ENCODE measurements at regions not wholly inside any gene's neighbourhood (a gene's known extent, or its start where the extent isn't known, plus 50 kb on each side); places are given as distances from the start of the nearest gene placed in this dataset.

DNA sequence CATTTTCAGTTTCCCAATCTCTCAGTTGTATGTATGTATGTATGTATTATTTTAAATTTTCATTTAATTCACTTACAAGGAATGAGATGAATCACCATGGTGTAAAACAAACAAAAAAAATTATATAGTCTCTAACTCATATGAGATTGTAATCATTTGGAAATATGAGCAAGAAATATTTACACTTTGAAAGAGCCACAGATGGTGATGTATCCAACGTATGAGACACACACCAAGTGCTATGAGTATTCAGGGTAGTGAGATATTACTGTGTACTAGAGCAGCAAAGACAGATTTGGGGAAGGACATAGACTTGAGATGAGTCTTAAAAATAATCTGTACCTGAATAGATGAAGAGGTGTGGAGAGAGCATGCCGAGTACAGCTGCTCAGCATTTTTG, 1154.4 kb downstream of the RAPGEF2 start:
- no peak overlapping the region for H3K4me3 ChIP-seq (ENCODE audit: low read depth in 1 of 3, low read length in 3 of 3)
- H3K27me3 ChIP-seq (ENCODE audit: control insufficient read depth in 3 of 3, insufficient read depth in 3 of 3, low read length in 3 of 3) = no peaks in the 10 kb centered on the region
- H3K27ac ChIP-seq (ENCODE audit: low read depth in 1 of 3, low read length in 2 of 3) = no peak overlapping the region
- DNase-seq = no peak
- 73 to 78% (median 74%) methylated on average over 2 of the region's 2 CpGs for WGBS, 3 donors
- no peaks in the 10 kb centered on the region for H3K36me3 ChIP-seq (ENCODE audit: control insufficient read depth in 3 of 3, insufficient read depth in 2 of 3, low read depth in 1 of 3, low read length in 3 of 3)
- H3K9me3 ChIP-seq (ENCODE audit: control insufficient read depth in 2 of 2, insufficient read depth in 1 of 2, low read depth in 1 of 2, low read length in 1 of 2) = no peaks in the 10 kb centered on the region
- no peaks in the 10 kb centered on the region for H3K4me1 ChIP-seq (ENCODE audit: control insufficient read depth in 3 of 3, insufficient read depth in 2 of 3, low read depth in 1 of 3, low read length in 2 of 3)
- FAIRE-seq = no peak

DNA sequence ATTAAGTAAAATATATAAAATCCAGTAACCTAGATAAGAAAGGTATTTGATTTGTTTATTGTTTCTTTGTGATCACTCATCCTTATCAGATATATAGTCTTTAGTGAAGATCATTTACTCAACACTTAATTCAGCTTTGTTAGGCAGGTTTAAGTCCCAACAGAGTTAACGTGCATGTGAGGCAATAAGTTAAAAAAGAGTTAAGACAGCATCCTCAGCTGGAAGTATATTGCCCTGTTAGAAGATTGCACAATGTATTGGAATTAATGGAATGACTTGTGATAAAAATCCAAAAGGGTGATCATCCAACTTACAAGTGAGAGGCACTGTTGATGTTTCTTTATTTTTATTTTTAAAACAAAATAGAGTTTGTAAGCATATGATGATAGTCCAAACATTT, 1162.1 kb downstream of the RAPGEF2 start:
- FAIRE-seq (no peak), DNase-seq (no peak)
- Histone ChIP-seq H3K4me1 (ENCODE audit: control insufficient read depth in 3 of 3, insufficient read depth in 2 of 3, low read depth in 1 of 3, low read length in 2 of 3) (no peaks in the 10 kb centered on the region), H3K9me3 (ENCODE audit: control insufficient read depth in 2 of 2, insufficient read depth in 1 of 2, low read depth in 1 of 2, low read length in 1 of 2) (peaks cover 0 to 2% of the 10 kb centered on the region in 2 donors), H3K36me3 (ENCODE audit: control insufficient read depth in 3 of 3, insufficient read depth in 2 of 3, low read depth in 1 of 3, low read length in 3 of 3) (no peaks in the 10 kb centered on the region), H3K27me3 (ENCODE audit: control insufficient read depth in 3 of 3, insufficient read depth in 3 of 3, low read length in 3 of 3) (no peaks in the 10 kb centered on the region), H3K4me3 (ENCODE audit: low read depth in 1 of 3, low read length in 3 of 3) (no peak overlapping the region), H3K27ac (ENCODE audit: low read depth in 1 of 3, low read length in 2 of 3) (no peak overlapping the region)
- WGBS, 3 donors = 19 to 28% (median 19%) methylated on average over 1 of the region's 1 CpG

DNA sequence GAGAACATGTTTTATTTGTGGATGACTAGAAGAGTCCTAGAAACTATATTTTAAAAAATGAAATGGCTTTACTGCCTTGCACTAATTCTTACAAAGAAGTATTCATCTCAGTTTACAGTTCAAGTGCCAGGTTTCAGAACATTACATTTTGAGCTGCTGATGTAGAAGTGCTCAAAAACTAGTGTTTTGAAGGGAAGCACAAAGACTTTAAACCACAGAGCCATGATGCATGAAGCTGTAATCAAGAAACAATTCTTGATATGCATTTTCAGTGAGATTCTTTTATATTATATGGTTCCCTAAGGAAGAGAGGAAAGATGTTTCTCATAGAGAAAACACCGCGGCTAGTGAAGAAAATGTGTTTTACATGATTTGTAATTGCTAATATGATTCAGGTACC, 1163.0 kb downstream of the RAPGEF2 start:
- Histone ChIP-seq H3K27ac (ENCODE audit: low read depth in 1 of 3, low read length in 2 of 3) (no peak overlapping the region), H3K9me3 (ENCODE audit: control insufficient read depth in 2 of 2, insufficient read depth in 1 of 2, low read depth in 1 of 2, low read length in 1 of 2) (peaks cover 0 to 7% of the 10 kb centered on the region in 2 donors), H3K4me1 (ENCODE audit: control insufficient read depth in 3 of 3, insufficient read depth in 2 of 3, low read depth in 1 of 3, low read length in 2 of 3) (no peaks in the 10 kb centered on the region), H3K4me3 (ENCODE audit: low read depth in 1 of 3, low read length in 3 of 3) (no peak overlapping the region), H3K36me3 (ENCODE audit: control insufficient read depth in 3 of 3, insufficient read depth in 2 of 3, low read depth in 1 of 3, low read length in 3 of 3) (no peaks in the 10 kb centered on the region), H3K27me3 (ENCODE audit: control insufficient read depth in 3 of 3, insufficient read depth in 3 of 3, low read length in 3 of 3) (no peaks in the 10 kb centered on the region)
- DNase-seq (no peak), FAIRE-seq (no peak)
- 95 to 98% (median 97%) methylated on average over 2 of the region's 2 CpGs for WGBS, 3 donors

DNA sequence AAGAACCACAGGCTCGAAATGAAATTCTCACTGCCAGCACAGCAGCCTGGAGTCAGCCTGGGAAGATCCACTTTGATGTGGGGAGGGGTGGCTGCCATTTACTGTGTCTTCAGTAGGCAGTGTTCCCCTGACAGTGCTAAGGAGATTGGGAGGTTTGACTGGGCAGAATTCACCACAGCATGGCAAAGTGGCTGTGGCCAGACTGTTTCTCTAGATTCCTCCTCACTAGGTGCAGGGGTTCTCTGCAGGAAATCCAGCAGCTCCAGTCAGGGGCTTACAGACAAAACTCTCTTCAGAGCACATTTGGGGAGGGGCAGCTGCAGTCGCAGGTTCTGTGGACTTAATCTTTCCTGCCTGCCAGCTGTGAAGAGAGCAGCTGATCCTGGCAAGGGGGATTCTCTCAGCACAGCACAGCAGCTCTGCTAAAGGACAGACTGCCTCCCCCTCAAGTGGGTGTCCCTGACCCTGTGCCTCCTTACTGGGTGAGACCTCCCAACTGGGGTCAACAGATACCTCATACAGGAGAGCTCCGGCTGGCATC, 1174.0 kb downstream of the RAPGEF2 start:
- Histone ChIP-seq H3K4me1 (ENCODE audit: control insufficient read depth in 3 of 3, insufficient read depth in 2 of 3, low read depth in 1 of 3, low read length in 2 of 3) (no peaks in the 10 kb centered on the region), H3K9me3 (ENCODE audit: control insufficient read depth in 2 of 2, insufficient read depth in 1 of 2, low read depth in 1 of 2, low read length in 1 of 2) (peaks cover 0 to 40% of the 10 kb centered on the region in 2 donors), H3K4me3 (ENCODE audit: low read depth in 1 of 3, low read length in 3 of 3) (no peak overlapping the region), H3K36me3 (ENCODE audit: control insufficient read depth in 3 of 3, insufficient read depth in 2 of 3, low read depth in 1 of 3, low read length in 3 of 3) (no peaks in the 10 kb centered on the region), H3K27me3 (ENCODE audit: control insufficient read depth in 3 of 3, insufficient read depth in 3 of 3, low read length in 3 of 3) (no peaks in the 10 kb centered on the region), H3K27ac (ENCODE audit: low read depth in 1 of 3, low read length in 2 of 3) (no peak overlapping the region)
- FAIRE-seq (no peak), DNase-seq (no peak)
- 29 to 58% (median 49%) methylated on average over 3 of the region's 3 CpGs for WGBS, 3 donors

DNA sequence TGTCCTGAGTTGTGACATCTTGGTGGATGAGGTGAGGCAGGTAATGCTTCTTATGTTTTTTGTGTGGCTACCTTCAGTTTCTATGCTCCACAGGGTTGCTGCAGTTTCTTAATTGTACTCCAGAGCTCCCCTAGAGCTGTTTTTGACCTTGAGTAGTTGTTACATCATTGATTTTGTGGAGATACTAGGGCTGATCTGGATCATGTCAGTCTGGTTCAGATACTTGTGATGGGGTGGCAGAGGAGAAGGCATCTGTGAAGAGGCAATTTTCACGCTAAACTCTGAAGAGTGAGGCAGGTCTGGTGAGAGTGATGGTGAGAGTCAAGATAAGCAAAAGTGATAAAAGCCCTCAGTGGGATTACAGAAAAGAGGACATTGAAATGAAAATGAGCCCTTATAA, 1180.2 kb downstream of the RAPGEF2 start:
- 72 to 91% (median 75%) methylated on average over 1 of the region's 1 CpG for WGBS, 3 donors
- FAIRE-seq = no peak

DNA sequence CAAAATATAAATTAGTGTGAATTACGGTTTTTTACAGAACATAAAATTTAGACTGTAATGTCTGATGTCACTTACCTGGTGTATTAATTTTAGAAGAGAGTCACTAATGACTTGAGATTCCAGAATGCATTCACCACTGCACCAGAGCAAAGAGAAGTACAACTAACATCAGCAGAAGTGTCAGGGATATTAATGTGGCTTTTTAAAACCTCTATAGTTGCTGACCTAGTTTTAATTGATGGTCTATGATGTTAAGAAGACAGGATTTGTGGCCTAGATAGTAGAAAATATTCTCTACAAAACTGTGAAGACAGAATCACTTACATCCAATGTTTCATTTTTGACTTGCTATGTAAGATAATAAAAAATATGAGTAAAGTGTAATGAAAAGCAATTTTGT, 1181.6 kb downstream of the RAPGEF2 start:
- no peaks in the 10 kb centered on the region for H3K36me3 ChIP-seq (ENCODE audit: control insufficient read depth in 3 of 3, insufficient read depth in 2 of 3, low read depth in 1 of 3, low read length in 3 of 3)
- no peak overlapping the region for H3K27ac ChIP-seq (ENCODE audit: low read depth in 1 of 3, low read length in 2 of 3)
- WGBS, 3 donors = 78 to 85% (median 81%) methylated on average over 1 of the region's 1 CpG
- H3K4me3 ChIP-seq (ENCODE audit: low read depth in 1 of 3, low read length in 3 of 3) = no peak overlapping the region
- H3K4me1 ChIP-seq (ENCODE audit: control insufficient read depth in 3 of 3, insufficient read depth in 2 of 3, low read depth in 1 of 3, low read length in 2 of 3) = no peaks in the 10 kb centered on the region
- FAIRE-seq = no peak
- DNase-seq = no peak
- no peaks in the 10 kb centered on the region for H3K27me3 ChIP-seq (ENCODE audit: control insufficient read depth in 3 of 3, insufficient read depth in 3 of 3, low read length in 3 of 3)
- no peaks in the 10 kb centered on the region for H3K9me3 ChIP-seq (ENCODE audit: control insufficient read depth in 2 of 2, insufficient read depth in 1 of 2, low read depth in 1 of 2, low read length in 1 of 2)

More for the DNA sequence above, 1180.2 kb downstream of the RAPGEF2 start:
- Histone ChIP-seq H3K4me1 (ENCODE audit: control insufficient read depth in 3 of 3, insufficient read depth in 2 of 3, low read depth in 1 of 3, low read length in 2 of 3) (no peaks in the 10 kb centered on the region), H3K27me3 (ENCODE audit: control insufficient read depth in 3 of 3, insufficient read depth in 3 of 3, low read length in 3 of 3) (no peaks in the 10 kb centered on the region), H3K4me3 (ENCODE audit: low read depth in 1 of 3, low read length in 3 of 3) (no peak overlapping the region), H3K9me3 (ENCODE audit: control insufficient read depth in 2 of 2, insufficient read depth in 1 of 2, low read depth in 1 of 2, low read length in 1 of 2) (no peaks in the 10 kb centered on the region), H3K36me3 (ENCODE audit: control insufficient read depth in 3 of 3, insufficient read depth in 2 of 3, low read depth in 1 of 3, low read length in 3 of 3) (no peaks in the 10 kb centered on the region), H3K27ac (ENCODE audit: low read depth in 1 of 3, low read length in 2 of 3) (no peak overlapping the region)
- DNase-seq = no peak

DNA sequence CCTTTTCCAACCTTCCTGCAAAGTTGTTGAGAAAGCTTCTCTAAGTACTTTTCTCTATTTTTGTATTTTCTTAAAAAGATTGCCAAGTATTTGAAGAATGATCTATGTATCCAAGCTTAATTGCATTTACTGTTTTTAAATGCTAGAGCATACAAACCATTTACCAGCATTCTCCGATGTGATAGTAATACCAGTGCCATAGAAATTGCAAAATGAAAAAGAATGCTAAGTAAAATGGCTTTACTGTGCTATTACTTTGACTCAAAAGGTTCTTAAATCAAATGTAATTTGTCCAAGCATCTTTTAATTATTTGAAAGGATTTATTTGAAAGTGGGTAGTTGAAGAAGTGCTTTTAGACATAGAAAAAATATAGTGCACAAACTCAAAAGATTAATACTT, 1183.2 kb downstream of the RAPGEF2 start:
- Histone ChIP-seq H3K27me3 (ENCODE audit: control insufficient read depth in 3 of 3, insufficient read depth in 3 of 3, low read length in 3 of 3) (no peaks in the 10 kb centered on the region), H3K36me3 (ENCODE audit: control insufficient read depth in 3 of 3, insufficient read depth in 2 of 3, low read depth in 1 of 3, low read length in 3 of 3) (no peaks in the 10 kb centered on the region), H3K9me3 (ENCODE audit: control insufficient read depth in 2 of 2, insufficient read depth in 1 of 2, low read depth in 1 of 2, low read length in 1 of 2) (no peaks in the 10 kb centered on the region), H3K27ac (ENCODE audit: low read depth in 1 of 3, low read length in 2 of 3) (no peak overlapping the region), H3K4me3 (ENCODE audit: low read depth in 1 of 3, low read length in 3 of 3) (no peak overlapping the region), H3K4me1 (ENCODE audit: control insufficient read depth in 3 of 3, insufficient read depth in 2 of 3, low read depth in 1 of 3, low read length in 2 of 3) (no peaks in the 10 kb centered on the region)
- no peak for FAIRE-seq
- DNase-seq = no peak
- 0 to 70% (median 3%) methylated on average over 1 of the region's 1 CpG for WGBS, 3 donors

DNA sequence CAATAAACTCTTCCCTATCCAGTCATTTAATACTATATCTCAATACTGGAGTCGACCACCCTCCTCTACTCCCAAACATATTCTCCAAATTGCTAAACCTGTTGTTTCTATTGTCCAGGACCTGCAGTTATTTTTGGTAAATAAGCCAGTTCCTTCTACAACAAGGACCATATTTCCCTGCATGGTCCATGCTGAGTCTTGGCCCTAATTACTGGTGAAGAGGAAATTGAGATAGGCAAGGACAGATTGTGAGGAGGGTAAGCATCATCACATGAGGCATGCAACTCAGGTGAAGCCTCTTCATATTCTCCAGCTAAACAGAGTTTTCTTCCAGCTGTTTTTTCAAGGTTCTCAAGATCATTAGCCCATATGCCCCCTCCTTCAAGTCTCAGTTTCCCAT, 1193.6 kb downstream of the RAPGEF2 start:
- no peak for FAIRE-seq

DNA sequence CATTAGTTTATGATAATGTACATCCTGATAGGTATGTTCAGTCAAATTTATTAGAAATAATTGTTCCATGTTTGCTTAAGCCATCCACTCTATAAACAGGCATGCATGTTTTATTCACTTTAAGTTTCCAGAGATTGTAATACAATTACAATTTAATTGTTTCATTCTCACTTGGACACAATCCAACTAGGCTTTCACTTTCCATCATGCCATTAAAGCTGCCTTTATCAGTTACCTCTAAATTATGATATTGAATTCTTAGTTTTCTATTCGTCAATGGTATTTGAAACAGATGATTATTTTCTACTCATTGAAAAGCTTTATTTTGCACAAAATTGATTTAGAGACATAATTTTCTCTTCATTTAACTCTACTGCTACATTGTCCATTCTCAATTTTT, 1196.3 kb downstream of the RAPGEF2 start:
- Histone ChIP-seq H3K4me3 (ENCODE audit: low read depth in 1 of 3, low read length in 3 of 3) (no peak overlapping the region), H3K4me1 (ENCODE audit: control insufficient read depth in 3 of 3, insufficient read depth in 2 of 3, low read depth in 1 of 3, low read length in 2 of 3) (no peaks in the 10 kb centered on the region), H3K9me3 (ENCODE audit: control insufficient read depth in 2 of 2, insufficient read depth in 1 of 2, low read depth in 1 of 2, low read length in 1 of 2) (no peaks in the 10 kb centered on the region), H3K27ac (ENCODE audit: low read depth in 1 of 3, low read length in 2 of 3) (no peak overlapping the region), H3K27me3 (ENCODE audit: control insufficient read depth in 3 of 3, insufficient read depth in 3 of 3, low read length in 3 of 3) (no peaks in the 10 kb centered on the region), H3K36me3 (ENCODE audit: control insufficient read depth in 3 of 3, insufficient read depth in 2 of 3, low read depth in 1 of 3, low read length in 3 of 3) (no peaks in the 10 kb centered on the region)
- DNase-seq = no peak
- FAIRE-seq = no peak
- WGBS, 3 donors = 8 to 50% (median 30%) methylated on average over 1 of the region's 1 CpG

More for the DNA sequence above, 1193.6 kb downstream of the RAPGEF2 start:
- no peak overlapping the region for H3K27ac ChIP-seq (ENCODE audit: low read depth in 1 of 3, low read length in 2 of 3)
- no peaks in the 10 kb centered on the region for H3K36me3 ChIP-seq (ENCODE audit: control insufficient read depth in 3 of 3, insufficient read depth in 2 of 3, low read depth in 1 of 3, low read length in 3 of 3)
- H3K4me1 ChIP-seq (ENCODE audit: control insufficient read depth in 3 of 3, insufficient read depth in 2 of 3, low read depth in 1 of 3, low read length in 2 of 3) = no peaks in the 10 kb centered on the region
- WGBS, 3 donors = 53 to 62% (median 58%) methylated on average over 1 of the region's 1 CpG
- H3K4me3 ChIP-seq (ENCODE audit: low read depth in 1 of 3, low read length in 3 of 3) = no peak overlapping the region
- DNase-seq = no peak
- H3K27me3 ChIP-seq (ENCODE audit: control insufficient read depth in 3 of 3, insufficient read depth in 3 of 3, low read length in 3 of 3) = no peaks in the 10 kb centered on the region
- H3K9me3 ChIP-seq (ENCODE audit: control insufficient read depth in 2 of 2, insufficient read depth in 1 of 2, low read depth in 1 of 2, low read length in 1 of 2) = no peaks in the 10 kb centered on the region
